ENCODE measurements at regions not wholly inside any gene's neighbourhood (a gene's known extent, or its start where the extent isn't known, plus 50 kb on each side); places are given as distances from the start of the nearest gene placed in this dataset.

DNA sequence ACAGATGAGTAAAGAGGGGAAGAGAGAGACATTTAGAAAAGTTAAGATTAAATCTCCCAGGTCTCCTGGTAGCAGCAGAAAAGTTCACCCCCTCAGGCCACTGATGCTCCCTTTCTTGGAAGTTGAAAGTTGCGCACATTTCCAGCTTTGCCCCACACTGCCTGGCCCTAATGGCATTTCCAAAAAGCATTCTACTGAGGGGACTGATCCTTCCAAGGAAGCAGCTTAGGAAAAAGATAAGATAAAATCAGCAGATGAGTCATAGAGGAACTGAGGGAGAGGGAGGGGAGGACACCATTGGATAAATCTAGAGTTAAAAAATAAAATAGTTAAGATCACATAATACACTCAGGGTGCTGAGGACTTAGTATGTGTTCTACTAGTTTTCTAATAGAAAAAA, 67.6 kb upstream of the SLC12A2 start (continued):
- TF ChIP-seq SOX6 (IDR thresholded peaks at IDR 0.05) (no peak), RBBP5 (IDR thresholded peaks at IDR 0.05; ENCODE audit: borderline replicate concordance, insufficient read depth, low read length, poor library complexity, severe bottlenecking) (no peak), CREBBP (IDR thresholded peaks at IDR 0.05; ENCODE audit: low read depth, low read length) (no peak), DPF2 (IDR thresholded peaks at IDR 0.05) (peak; percentile 86), MIER1 (IDR thresholded peaks at IDR 0.05; ENCODE audit: low read depth) (no peak), KDM1A (IDR thresholded peaks at IDR 0.05) (peak in 1 of 2 experiments; percentile 57; a peak in 1 of 4 replicates), HMGN3 (IDR thresholded peaks at IDR 0.05; ENCODE audit: borderline replicate concordance, extremely low read depth, insufficient read length, low read depth, low read length) (no peak), MCM7 (IDR thresholded peaks at IDR 0.05) (no peak), ZNF41 (CRISPR knock-in tag; conservative IDR thresholded peaks at IDR 0.05) (no peak), ZNF444 (CRISPR knock-in tag; IDR thresholded peaks at IDR 0.05) (peak; percentile 47; the same call in 1 of the 2 replicates), ZNF76 (CRISPR knock-in tag; IDR thresholded peaks at IDR 0.05; ENCODE audit: borderline replicate concordance) (no peak), RHOXF2B (CRISPR knock-in tag; conservative IDR thresholded peaks at IDR 0.05) (no peak), ZNF311 (CRISPR knock-in tag; IDR thresholded peaks at IDR 0.05) (no peak), E2F3 (CRISPR knock-in tag; IDR thresholded peaks at IDR 0.05) (no peak), KDM5B (IDR thresholded peaks at IDR 0.05; ENCODE audit: insufficient replicate concordance, low read depth, low read length) (no peak), NUFIP1 (IDR thresholded peaks at IDR 0.05; ENCODE audit: partially characterized antibody) (no peak), TBP (optimal IDR thresholded peaks at IDR 0.05; ENCODE audit: low read depth, low read length) (no peak), MEIS2 (IDR thresholded peaks at IDR 0.05; ENCODE audit: partially characterized antibody) (peak; percentile 5), SMARCC2 (IDR thresholded peaks at IDR 0.05; ENCODE audit: low read depth) (peak; percentile 72; the same call in 1 of the 2 replicates)
- TF ChIP-seq, protein P1, sequence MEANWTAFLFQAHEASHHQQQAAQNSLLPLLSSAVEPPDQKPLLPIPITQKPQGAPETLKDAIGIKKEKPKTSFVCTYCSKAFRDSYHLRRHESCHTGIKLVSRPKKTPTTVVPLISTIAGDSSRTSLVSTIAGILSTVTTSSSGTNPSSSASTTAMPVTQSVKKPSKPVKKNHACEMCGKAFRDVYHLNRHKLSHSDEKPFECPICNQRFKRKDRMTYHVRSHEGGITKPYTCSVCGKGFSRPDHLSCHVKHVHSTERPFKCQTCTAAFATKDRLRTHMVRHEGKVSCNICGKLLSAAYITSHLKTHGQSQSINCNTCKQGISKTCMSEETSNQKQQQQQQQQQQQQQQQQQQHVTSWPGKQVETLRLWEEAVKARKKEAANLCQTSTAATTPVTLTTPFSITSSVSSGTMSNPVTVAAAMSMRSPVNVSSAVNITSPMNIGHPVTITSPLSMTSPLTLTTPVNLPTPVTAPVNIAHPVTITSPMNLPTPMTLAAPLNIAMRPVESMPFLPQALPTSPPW (CRISPR knock-in tag; IDR thresholded peaks at IDR 0.05), result peak; percentile 37; the same call in 1 of the 2 replicates
- TF ChIP-seq, protein P2, sequence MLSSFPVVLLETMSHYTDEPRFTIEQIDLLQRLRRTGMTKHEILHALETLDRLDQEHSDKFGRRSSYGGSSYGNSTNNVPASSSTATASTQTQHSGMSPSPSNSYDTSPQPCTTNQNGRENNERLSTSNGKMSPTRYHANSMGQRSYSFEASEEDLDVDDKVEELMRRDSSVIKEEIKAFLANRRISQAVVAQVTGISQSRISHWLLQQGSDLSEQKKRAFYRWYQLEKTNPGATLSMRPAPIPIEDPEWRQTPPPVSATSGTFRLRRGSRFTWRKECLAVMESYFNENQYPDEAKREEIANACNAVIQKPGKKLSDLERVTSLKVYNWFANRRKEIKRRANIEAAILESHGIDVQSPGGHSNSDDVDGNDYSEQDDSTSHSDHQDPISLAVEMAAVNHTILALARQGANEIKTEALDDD (IDR thresholded peaks at IDR 0.05), result peak; percentile 34; the same call in 1 of the 2 replicates
- TF ChIP-seq, protein P3, sequence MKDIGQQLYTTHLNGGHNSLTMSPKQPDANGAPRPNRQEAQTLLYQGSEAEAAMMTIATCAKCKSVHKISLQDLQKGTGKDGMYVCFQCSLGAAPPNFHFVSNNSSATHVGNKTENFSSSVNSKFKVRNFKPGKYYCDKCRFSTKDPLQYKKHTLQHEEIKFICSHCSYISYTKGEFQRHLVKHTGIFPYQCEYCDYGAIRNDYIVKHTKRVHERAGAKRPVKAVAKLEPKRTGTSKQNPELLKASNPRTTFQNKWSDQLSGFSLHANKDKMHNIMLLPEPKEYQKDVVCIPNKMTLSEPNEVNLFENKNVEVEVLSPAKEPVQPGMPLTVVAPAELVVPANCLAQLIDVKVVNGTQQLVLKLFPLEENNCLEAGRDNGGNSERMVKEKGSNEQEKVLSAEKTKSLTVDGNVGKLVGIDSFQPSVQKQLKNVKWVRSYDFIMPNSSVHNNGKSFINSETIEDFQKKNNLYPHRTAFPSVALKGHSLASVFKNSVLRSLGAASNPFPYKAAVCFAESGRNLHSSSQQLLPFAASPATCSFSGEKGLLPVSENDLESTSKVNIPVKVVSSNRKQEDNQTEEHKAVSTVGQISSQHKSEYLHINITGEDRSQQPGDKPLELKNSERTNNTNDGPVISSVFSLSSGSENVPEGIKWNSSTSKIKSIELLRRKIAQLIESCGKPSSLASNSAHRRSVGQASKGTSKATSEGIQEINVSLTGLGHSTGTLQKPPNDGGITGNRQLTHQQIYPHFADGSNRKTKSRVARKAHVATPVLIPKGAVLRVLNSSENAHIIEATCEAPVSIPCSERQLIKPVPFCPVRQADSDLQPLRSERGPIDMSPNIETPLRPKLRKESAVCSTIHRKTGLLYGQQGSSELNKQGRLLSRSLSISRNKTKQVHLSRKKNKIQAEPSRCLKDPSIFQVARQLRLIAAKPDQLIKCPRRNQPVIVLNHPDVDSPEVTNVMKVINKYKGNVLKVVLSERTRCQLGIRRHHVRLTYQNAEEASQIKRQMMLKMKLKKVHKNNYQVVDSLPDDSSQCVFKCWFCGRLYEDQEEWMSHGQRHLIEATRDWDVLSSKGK (CRISPR knock-in tag; IDR thresholded peaks at IDR 0.05), result no peak
- TF ChIP-seq, protein P4, sequence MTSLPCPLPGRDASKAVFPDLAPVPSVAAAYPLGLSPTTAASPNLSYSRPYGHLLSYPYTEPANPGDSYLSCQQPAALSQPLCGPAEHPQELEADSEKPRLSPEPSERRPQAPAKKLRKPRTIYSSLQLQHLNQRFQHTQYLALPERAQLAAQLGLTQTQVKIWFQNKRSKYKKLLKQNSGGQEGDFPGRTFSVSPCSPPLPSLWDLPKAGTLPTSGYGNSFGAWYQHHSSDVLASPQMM (CRISPR knock-in tag; IDR thresholded peaks at IDR 0.05), result no peak
